Glomerular endothelial cell (primary cell): ENCODE measurements at regions not wholly inside any gene's neighbourhood (a gene's known extent, or its start where the extent isn't known, plus 50 kb on each side); places are given as distances from the start of the nearest gene placed in this dataset.
A peak's percentile ranks its signal among the peaks of the same experiment; 100 is the strongest.

ENCODE experiments used
- DNase-seq: peaks from one replicate; pipeline ENCODE4 v3.0.0-alpha.2; 2011; ENCODE audit warnings: low read depth, low spot score; ENCODE audit errors: extremely low read depth

DNA sequence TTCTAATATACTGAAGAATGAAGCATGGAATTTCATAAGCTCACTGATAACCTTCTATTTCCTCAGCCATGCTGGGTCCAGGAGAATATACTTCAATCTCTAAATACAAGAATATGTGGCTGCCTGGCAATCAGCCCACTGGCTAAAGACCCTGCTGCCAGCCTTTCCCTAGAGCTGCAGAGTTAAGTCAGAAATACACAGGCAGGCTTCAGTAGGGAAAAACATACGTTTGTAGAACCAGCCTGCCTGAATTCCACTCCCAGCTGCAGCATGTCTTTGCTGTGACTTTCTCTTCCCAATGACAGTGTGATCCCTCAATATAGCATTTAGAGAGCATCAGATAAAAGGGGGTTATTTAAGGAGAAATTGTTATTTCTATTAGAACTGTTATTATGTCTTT lies 289.1 kb downstream of the PCDH19 start:
- no peak for DNase-seq

DNA sequence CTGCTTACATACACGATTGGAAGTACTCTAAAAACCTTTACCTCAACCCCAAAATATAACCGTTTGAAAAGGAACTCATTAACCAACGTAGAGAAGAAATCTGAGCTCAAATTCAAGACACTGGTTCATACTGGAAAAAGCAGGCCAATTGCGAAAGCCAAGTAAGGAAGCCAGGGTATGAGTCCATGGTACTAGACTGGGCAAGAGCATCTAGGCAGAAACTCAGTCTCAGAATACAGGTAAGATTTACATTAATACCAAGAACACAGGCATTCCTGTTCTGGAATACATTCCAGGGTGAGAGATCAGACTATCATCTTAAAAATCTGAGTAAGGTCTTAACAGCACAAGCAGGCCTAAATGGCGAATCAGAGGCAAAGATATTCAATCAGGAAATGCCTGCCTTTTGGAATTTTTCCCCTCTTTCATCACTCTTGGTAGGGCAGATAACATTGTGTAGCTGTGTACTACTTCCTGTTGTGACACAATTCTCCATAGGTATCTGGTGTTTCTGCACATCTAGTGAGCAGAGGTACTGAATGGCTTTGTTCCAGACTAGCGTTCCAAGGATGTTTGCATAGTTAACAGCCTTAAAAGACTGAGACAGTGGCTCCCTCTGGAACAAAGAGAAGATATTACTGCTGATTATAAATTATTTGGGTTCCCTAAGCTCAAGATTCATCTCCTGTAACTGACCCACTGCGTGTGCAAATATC lies 311.3 kb downstream of the PCDH19 start:
- DNase-seq = peak; percentile 10

DNA sequence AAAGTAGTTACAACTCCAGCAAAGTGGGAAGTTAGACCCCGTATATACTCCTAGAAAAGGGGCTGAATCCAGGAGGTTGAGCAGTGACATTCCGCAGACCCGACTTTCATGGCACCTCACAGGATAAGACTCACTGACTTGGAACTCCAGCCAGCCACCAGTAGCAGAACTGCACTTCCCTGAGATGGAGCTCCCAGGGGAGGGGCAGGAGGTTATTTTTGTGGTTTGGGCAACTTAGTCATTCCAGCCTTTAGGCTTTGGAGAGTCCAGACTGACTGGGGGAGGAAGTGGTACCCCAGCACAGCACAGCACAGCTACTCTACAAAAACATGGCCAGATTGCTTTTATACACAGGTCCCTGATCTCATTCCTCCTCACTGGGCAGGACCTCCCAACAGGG lies 319.1 kb downstream of the PCDH19 start:
- DNase-seq = no peak

DNA sequence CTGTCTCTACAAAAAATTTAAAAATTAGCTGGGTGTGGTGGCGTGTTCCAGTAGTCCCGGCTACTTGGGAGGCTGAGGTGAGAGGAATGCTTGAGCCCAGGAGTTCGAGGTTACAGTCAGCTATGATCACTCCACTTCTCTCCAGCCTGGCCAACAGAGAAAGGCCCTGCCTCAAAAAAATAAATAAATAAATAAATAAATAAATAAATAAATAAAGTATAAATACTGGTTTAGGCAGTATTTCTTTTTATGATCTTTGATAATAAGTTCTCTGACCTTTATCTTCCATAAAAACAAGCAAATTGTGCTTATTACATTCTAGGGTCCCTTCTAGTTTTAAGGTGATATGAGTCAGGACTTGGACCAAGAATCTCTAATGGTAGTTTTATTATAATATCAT lies 320.3 kb downstream of the PCDH19 start:
- DNase-seq = no peak

DNA sequence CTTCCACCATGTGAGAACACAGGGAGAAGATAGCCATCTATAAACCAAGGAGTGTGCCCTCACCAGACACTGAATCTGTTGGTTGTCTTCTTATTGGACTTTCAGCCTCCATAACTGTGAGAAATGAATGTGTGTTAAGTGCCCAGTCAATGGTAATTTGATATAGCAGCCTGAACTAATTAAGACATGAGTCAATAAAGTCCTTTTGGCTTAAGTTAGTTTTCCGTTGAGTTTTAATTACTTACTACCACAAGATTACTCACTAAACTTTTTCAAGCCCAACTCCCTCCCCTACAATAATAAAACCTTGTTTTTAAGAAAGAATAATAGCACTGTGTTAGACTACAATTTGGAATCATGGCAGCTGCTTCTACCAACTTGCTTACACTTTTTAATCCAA lies 324.2 kb downstream of the PCDH19 start:
- no peak for DNase-seq

DNA sequence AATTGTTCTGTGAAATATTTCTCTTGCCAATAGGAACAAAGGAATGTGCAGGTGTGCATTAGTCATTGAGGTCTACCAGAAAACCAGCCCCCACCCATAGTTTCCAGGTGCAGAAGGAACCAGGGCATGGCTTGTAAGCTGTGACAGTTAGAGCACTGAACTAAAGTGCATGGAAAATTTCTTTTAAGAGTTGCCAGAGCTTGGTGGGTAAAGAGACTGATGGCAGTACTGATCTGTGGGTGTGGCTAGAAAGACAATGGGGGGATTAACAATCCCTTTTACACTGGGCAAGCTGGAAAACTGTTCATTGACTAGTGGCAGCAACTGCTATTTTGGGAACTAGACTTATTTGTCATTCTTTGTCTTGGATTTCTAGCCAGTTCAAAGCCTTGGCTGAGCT lies 326.9 kb downstream of the PCDH19 start:
- DNase-seq = no peak

DNA sequence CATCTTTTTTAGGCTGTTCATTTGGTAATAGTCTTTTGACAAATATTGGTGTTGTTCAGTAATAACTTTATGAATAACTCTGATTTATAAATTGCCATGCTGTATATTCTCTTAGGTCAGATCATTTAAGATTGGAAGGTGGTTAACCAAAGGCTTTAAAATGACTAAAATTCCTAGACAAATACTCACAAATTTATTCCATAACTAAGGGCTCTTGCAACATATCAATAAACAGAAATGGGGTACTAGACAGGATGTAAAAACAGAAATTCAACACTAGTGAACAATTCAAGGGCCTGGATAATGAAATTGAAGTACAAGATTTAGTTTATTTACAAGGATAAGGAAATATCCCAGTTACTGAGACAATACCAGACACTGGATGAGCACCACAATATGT lies 328.6 kb downstream of the PCDH19 start:
- no peak for DNase-seq

DNA sequence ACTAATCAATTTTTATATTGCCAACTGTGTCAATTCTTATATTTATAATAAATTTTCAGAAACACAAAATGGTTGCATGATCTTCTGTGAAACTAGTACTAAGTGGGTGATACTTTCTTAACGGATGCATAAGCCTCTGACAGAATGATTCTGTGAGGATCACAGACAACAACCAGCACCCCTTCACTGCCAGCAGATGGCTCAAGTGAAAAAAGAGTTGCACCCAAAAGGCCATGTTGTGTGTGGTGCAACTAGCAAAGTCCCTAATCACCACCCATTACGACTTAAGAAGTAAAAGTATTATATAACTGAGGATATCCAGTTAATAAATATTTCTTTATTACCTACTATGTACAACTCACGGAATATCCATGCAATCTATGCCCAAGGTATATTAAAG lies 334.0 kb downstream of the PCDH19 start:
- no peak for DNase-seq

DNA sequence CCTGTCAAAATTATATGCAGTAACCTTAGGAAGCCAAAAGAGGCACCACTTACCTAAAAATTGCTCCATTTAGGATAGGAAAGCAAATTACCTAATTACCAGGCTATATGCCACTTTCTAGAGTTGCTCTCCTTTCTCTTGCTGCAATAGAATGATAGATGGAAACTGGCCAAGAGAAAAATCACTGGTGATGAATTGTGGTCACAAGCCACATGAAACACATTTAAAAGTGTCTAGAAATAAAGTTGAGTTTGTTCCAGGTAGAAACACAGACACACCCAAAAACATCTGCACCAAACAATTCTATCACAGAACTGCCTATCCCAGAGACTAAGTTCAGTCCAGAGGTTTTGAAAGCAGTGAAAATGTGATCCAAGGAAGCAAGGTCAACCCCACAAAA lies 337.7 kb downstream of the PCDH19 start:
- DNase-seq = no peak

DNA sequence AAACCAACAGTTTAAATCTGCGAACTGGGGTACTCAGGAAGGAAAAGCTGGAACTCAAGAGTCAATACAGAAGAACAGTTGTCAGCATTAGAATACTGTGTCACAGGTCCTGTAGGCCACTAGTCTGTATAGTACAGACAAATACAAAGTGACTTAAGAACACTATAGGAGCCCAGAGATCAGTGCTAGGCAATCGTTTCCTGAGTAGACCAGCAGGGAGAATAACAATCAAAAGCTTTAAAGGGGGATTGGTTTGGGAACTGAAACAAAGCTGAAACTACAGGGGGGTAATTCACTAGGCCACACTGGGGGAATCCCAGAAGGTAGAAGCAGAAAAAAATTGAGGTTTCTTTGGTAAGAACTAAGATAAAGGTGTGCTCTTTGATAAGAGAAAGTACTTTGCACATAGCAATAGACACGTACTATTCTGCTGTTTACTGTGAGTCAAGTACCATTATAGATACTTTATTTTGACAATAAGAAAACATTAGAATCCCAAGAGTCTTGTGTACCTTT lies 339.7 kb downstream of the PCDH19 start:
- no peak for DNase-seq

DNA sequence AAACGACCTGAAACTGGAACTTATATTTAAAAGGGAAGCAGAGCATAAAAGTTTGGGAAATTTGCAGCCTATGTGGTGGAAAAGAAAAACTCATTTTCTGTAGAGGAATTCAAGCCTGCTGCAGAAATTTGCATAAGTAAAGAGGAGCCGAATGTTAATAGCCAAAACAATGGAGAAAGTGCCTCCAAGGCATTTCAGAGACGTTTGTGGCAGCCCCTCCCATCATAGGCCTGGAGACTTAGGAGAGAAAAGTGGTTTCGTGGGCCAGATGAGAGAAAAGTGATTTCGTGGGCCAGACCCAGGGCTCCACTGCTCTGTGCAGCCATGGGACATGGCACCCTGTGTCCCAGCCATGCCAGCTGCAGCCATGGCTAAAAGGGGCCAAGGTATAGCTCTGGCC lies 361.9 kb downstream of the PCDH19 start:
- no peak for DNase-seq
